Stromal cell of bone marrow (primary cell): ENCODE measurements at regions not wholly inside any gene's neighbourhood (a gene's known extent, or its start where the extent isn't known, plus 50 kb on each side); places are given as distances from the start of the nearest gene placed in this dataset.
A peak's percentile ranks its signal among the peaks of the same experiment; 100 is the strongest.

Experiments
- DNase-seq: peaks from one replicate; pipeline ENCODE4 v3.0.0-alpha.2; 2012; ENCODE audit warnings: low read depth

DNA sequence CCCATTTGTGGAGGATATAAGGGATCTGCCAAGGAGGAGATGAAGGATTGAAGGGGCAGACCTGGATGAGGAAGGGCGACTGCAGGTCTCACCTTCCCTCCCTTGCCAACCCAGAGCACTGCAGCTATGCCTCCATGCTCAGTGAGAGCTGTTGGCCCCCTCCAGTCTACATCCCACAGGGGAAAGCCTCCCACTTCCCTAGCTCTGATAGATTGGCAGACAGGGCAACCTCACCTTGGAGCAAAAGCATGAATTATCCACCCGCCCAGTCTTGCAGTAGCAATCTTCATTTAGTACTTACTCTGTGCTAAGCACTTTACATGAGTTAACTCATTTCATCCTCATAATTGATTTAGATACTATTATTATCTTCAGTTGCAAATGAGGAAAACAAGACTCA lies 70.4 kb upstream of the SMNDC1 start:
- no peak for DNase-seq

DNA sequence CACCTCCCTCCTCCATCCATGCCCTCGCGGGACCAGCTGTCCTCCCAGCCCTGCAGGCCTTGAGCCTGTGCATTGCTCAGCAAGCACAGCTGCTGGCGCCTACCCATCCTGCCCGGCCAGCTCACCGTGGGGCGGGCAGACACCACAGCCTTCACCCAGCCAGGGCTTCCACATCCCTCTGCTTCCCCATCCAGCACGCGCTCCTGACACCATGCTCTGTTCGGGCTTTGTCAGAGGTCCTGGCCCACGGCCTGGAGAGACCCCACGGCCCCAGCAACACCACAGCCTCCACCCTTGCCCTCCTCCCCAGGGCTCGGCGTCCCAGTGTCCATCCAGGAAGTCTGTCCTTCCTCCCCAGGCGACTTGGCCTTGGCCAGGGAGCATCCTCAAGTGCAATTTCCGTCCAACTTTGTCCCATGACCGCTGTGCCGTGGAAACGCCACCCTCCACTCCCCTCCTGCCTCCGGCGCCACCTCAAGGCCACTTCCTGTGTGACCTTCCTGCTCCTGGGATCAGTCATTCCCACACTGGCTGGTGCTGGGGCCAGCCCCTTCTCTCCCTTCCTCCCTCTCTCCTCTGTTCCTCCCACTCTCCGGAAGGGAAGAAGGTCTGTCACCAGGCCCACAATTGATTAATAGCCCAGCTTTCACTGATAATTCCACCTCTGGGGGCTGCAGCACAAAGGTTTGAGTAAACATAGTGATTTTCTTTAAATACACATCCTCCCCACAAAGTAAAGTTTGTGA lies 71.5 kb upstream of the SMNDC1 start:
- no peak for DNase-seq

DNA sequence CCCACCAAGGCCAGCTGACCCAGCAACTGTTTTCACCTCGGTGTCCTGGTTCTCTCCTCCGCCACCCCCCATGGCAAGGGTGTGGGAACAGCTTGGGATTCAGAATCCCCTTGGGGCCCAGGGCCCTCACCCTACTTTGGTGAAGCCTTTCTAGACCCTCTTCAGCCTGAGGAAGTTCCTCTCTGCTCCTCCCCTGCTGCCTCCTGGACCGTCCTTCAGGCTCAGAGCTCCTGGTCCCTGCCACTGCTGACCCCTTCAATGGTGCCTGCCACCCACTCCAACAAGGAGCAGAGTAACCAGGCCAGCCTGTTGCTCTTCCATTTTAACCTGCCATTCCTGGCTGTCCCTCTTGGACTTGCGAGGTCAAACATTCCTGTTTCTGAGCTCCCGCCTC lies 72.0 kb upstream of the SMNDC1 start:
- DNase-seq, result no peak

DNA sequence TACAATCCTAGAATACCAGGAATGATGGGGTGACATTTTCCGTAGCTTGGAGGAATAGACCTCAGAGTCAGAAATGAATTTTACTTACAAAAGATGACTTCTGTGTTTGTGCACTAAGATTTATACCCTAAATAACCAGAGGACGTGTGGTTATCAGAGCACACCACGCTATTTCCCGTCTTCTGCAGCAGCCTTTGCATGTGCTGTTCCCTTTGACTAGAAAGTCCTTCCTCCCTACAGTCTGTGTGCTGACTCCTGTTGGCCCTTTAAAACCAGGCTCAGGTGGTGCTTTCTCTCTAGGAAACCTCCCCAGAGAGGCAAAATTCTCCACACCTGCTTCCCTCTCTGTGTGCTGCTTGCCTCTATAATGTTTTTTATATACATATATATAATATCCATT lies 73.3 kb upstream of the SMNDC1 start:
- no peak for DNase-seq

DNA sequence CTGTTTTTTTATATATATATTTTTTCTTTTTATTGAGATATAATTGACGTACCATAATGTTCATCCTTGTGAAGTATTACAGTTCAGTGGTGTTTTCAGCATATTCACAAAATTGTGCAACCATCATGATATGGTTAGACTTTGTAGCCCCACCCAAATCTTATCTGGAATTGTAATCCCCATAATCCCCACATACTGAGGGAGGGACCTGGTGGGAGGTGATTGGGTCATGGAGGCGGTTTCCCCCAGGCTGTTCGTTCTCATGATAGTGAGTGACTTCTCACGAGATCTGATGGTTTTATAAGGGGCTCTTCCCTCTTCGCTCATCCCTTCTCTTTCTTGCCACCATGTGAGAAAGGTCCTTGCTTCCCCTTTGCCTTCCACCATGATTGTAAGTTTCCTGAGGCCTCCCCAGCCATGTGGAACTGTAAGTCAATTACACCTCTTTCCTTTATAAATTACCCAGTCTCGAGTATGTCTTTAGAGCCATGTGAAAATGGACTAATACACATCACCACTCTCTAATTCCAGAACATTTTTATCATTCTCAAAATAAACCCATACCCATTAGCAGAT lies 73.9 kb upstream of the SMNDC1 start:
- DNase-seq, result no peak

DNA sequence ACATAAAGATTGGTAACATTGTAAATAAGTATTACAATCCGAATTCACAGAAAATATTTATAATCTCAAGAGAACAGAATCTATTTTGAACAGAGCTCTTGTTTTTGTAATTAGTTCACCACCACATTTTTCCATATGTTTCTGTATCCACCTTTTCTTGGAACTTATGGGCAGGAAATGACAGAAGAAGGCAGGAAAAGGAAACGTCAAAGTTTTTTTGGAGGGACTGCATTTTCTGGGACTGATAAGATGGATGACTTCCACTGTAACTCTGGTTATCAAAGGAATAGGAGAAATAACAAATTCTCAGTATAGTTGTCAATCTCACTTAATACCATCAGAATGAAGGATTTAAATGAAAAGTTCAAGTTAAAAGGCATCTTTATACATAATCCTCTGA lies 75.1 kb upstream of the SMNDC1 start:
- no peak for DNase-seq

DNA sequence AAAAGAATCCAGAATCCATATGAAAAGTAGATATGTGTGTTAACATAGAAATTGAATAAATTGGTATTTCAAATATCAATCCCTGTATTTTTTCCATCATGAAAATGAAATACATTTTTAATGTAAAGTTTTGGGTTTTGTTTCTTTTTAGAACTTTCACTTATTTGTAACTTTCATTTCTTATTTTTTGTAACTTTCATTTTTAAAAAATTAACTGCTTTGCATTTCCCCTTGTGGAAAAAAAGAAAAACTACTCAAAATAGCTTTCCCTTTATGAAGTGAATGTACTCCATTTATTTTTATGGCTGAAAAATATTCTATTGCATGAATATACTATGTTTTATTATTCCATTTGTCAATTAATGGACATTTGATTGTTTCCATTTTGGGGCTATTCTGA lies 75.6 kb upstream of the SMNDC1 start:
- no peak for DNase-seq

DNA sequence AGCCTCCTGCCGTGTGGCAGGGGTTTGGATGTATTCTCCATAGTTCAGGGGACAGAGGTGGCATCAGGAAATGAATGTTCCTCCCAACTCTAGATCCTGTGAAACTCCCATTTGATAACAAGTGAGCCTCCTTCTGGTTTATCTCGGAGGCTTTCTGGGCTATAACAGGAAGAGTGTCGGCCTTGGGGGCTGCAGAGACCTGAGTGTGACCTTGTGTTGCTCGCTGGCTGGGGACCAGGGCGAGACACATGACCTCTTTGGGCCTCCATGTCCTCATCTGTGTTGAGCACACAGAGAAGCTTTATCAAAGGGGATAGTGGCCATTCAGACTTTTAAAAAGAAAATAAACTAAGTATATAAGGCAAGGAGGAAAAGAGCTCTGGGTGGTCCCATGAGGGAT lies 78.0 kb upstream of the SMNDC1 start:
- DNase-seq, result no peak

DNA sequence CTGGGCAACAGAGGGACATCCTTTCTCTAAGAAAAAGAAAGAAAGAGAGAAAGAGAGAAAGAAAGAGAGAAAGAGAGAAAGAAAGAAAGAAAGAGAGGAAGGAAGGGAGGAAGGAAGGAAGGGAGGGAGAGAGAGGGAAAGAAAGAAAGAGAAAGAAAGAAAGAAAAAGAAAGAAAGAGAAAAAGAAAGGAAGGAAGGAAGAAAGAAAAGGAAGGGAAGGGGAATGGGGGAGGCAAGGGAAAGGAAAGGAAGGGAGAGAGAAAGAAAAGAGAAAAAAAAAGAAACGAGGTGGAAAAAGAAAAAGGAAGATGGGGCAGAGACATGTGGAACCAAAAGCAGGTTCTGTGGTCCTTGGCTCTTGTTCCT lies 82.9 kb upstream of the SMNDC1 start:
- DNase-seq, result no peak

DNA sequence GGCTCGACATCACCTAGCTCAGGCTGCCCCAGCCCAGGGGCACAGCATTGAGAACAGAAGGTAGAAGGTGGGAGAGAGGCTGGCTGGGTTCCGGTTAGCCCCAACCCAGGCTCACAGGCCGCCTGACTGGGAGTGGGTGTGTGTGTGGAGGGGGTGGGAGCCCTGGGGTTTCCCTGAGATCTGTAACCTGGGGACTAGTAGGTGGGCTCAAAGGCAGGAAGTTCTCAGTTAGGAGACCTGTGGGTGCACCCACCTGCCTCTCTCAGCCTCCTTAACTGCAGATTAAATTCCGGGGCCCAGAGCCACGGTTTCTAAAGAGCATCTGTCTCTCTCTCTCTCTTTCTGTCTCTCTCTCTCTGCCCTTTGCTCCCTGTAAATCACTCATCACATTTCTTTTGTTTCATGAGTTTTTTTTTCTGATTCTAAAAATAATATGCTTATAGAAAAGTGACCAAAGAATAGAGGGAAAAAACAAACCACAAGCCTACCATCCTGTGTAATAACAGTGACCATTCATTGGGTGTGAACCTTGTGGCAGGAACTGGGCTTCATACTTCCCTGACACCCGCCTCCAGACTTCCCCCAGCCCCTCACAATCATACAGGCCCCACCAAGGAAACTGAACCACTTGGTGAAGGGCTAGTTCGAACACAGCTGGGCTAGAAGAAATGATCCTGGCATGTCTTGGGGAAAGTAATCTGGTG lies 83.4 kb upstream of the SMNDC1 start:
- no peak for DNase-seq

DNA sequence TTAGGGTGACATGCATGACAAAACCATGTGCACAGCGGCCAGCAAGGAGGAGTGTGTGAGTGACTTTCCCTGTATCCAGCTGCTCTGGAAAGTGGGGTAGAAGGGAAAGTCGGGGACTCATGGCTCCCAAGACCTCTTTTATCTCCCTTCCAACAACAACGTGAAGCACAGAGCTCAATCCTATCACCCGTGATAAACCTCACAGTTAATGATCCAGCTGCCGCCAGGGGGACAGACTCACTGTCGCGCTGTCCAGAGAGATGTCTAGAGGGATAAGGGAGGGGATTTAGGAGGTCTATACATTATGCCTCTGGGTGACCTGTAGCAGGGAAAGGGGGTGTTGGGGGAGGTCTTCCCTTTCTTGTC lies 84.0 kb upstream of the SMNDC1 start:
- no peak for DNase-seq

DNA sequence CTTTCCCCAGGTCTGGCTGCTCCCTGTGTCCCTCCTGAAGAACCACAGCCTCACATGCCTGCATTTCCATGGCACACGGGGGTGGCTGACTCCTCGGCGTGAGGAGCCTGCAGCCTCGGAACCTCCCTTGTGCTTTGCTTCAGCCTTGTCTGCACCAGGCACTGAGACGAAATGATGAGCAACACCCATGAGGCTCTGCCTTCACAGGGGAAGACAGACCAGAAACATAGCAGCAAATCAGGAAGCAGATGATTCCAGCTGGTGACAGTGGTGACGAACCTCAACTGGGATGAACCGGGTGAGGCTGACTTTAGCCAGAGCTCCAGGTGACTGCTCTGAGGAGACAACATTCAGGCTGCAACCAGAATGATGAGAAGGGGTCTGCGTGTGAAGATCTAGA lies 84.5 kb upstream of the SMNDC1 start:
- DNase-seq, result no peak

DNA sequence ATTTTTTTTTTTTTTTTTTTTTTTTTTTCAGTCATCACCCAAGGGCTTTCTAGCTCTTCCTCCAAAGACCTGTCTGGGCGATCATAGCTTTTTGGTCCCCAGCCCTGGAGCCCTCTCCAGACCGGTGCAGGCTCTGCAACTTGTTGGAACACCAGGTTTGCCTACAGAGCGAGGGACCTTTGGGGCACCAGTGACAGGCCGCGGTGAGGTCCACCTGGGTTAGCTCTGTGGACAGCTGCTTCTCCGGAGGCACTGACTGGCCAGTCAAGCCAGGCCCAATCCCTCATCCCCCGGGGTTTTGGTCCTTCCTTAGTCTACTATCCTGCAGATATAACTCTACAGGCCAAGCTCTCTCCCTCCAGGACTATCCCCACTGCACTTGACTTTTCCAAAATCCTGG lies 86.8 kb upstream of the SMNDC1 start:
- no peak for DNase-seq

DNA sequence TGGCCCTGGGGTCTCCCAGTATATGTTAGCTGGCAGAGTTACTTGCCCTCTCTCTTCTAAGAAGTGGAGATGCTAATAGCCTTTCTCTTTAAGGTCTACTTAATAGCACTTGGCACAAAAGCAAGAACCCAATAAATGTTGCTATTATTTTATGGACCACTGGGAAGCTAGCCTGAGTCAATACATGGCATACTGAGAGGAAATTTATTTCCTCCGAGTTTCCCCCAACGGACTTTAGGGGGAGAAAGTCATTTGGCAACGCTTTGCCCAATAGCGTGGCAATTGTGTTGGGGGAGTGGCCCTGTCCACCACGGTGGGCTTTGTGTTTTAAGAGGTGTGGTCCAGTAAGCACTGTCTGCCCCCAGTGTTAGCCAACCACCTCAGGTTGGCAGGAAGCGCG lies 87.4 kb upstream of the SMNDC1 start:
- DNase-seq, result no peak

DNA sequence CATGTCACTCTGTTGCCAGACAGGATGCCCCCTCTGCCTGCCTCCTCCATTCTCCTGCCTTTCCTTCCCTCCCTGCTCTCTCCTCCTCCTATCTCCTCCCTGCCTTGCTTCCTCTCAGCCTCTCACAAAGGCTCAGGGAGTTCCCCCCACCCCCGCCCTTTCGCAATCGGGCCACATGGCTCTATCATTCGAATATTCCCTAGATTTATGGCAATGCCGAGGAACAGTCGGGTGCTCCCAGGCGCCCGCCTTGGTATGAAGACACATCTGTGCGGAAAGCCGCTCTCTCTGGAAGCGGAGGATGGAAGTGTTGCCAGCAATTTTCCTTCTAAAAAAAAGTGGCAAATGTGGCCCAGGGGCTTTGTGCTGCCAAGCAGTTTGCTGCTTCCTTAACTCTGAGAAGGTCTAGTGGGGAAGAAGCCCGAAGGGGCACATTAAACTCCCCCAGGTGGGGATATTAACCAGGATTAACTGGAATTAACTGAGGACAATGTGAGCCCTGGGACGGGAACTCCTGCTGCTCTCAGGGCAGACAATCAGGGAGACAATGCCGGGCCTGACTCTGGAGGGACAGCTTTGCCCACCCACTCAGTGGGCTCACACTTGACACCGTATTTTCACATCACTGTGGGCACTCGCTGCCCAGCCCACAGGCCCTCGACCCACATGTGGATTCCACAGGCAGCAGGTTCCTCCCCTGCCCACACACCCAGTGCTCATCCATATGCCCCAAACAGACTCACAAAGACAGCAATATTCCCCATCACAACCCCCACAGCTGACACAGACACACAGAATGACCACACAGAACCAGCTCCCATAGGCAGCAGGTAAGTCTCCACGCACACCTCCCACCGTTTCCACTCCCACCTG lies 88.4 kb upstream of the SMNDC1 start:
- DNase-seq, result peak; percentile 67

DNA sequence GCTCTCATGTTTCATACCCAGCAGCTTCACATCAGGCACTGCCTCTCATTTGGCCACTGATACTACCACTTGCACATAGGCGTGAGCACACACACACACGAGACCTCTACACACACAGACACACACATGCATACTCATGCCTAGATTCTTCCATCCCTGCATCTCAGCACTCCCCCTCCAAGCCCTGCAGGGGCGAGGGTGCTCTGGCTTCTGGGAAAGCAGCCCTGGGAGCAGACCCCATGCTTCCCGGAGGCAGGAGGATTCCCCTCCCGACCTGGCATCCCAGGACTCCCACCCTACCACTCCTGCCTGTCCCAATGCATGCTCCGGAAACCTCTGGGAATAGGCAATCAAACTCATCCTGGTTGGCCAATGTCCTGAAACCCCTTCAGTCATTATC lies 89.1 kb upstream of the SMNDC1 start:
- no peak for DNase-seq

DNA sequence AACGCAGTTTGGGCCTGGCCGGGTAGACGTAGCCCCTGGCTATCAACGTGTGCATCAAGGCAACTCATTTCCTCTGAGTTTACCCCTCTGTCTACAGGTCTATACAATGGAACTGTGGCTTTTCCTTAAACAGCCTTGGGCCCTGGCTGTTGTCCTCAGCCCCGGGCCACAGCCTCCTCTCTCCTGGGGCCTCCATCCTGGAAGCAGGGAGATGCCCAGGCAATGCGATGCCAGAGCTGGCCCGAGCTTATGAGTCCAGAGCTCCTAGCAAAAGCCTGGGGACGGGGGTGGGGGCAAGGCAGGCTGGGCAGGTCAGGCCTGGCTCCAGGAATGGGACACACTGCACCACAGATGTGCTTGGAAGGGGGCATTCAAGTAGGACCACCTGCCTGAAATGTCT lies 89.6 kb upstream of the SMNDC1 start:
- DNase-seq, result no peak

DNA sequence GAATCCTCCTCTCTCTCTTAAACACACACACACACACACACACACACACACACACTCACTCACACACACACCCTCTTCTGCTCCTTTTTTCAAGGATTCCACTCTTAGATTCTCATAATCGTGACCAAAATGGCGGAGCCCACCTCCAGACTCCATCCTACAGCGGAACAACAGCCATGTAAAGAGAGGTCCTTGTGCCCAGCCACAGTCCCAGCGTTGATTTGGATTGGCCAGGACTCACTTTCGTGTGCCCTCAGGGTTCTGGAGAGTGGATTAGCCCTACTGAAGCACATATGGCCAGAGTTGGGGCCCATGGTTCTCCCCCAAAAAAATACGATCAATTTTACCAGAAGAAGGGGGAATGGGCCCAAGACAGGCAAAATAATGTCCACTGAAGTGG lies 90.2 kb upstream of the SMNDC1 start:
- DNase-seq, result no peak

DNA sequence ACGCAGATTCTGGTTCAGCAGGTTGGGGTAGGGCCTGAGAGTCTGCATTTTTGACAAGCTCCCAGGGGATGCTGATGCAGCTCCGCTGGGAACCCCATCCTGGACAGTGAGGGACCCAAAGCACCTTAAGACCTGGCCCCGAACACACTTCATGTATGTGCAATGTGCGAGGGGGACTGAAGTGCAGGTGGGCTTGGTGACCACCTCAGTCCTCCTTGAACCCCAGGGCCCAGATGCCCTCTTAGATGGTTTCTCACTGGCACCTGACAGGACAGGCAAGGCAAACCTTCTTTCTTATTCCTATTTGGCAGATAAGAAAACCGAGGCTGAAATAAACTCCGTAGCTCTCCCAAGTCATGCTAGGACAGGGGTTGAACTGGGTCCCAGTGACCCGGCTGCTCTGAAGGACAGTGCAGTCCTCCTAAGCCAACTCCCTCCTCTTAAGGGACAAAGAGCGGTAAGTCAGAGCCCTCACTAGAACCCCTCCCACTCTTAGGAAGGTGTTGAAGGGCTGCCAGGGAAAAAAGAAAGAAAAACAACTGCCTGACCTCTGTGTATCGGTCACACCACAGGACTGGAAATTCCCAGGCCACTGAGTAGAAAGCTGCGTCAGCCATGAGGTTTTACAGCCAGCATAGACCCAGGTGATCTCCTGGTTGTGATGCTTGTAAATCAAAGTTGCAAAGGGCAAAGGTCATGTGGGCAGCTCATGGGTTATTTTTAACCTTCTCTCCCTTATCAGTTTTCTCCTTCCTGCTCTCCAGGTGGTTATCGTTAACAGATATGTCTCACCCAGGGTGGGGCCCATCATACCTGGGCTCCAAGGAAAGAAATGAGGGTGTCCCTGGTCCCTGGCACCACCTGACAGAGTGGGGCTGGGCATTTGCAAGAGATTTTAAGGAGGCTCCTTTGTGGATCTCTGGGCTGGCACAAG lies 90.9 kb upstream of the SMNDC1 start:
- peak; percentile 92 for DNase-seq

DNA sequence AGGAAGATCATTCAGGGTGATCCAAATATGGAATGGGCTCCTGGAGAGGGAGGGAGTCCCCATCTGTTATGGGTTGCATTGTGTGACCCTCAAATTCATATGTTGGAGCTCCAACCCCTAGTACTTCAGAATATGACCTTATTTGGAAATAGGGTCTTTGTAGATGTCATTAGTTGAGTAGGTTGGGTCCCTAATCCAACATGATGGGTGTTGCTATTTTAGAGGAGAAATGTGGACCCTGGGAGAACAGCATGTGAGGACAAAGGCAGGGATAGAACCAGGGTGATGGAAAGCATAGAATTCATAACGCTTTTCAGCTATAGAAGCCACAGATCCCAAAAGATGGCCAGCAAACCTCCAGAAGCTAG lies 91.5 kb upstream of the SMNDC1 start:
- DNase-seq, result no peak

DNA sequence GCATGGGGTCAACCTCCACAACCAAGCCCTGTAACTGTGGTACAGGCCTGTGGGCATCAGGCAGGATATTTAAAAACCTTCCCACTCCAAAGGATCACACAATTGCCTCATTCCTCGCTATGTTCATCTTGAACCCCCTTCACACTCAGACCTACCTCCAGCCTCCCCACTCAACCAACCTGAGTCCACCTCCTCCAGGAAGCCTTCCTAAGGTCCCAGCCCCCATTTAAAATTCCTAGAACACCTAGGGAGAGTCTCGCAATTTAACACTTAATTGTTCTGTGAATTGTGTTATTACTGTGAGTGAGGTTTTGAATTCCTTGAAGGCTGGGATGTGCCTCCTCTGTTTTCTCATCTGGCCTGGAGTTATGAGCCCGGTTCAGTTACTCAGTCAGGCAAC lies 93.1 kb upstream of the SMNDC1 start:
- DNase-seq, result no peak
